GM13977 (cell line): ENCODE measurements at regions not wholly inside any gene's neighbourhood (a gene's known extent, or its start where the extent isn't known, plus 50 kb on each side); places are given as distances from the start of the nearest gene placed in this dataset.
"Not testable (repeated sequence)": the region's sequence is repeated elsewhere in the genome, so short reads cannot be mapped to it uniquely, and the experiment has no call there.

ENCODE experiments used
- DNase-seq: peaks from one replicate; pipeline ENCODE4 v3.0.0; 2012; ENCODE audit warnings: low spot score
- CTCF ChIP-seq: IDR thresholded peaks from 2 replicates; pipeline ENCODE4 v1.5.1; 2012; ENCODE audit warnings: mild to moderate bottlenecking, control low read depth; ENCODE audit not compliant: insufficient read depth; ENCODE audit errors: extremely low read depth, missing control alignments
- in situ Hi-C: fragments of 300-500 bp; cut with MboI; formaldehyde crosslinking; loops from one replicate; pipeline ENCODE4 v1.12.0; 2022; ENCODE audit warnings: low sequenced_read_pairs, low pct_unique_long_range_greater_than_20kb, mixed read lengths, inconsistent platforms; ENCODE audit not compliant: unreplicated experiment

GRCh38 chr17:68161644-68162428, 86.0 kb upstream of the AMZ2 start:
- in situ Hi-C loops: loop anchor here (25.0 kb wide), 1 partner anchor 300 kb away; the partner anchor contains the start of gene WIPI1
- no peak for DNase-seq
- TF ChIP-seq CTCF: no peak

- not testable (repeated sequence) for DNase-seq
- in situ Hi-C loops: loop anchor here (25.0 kb wide), 1 partner anchor 294 kb away; the partner anchor contains the start of gene WIPI1
Measured at GRCh38 chr17:68168273-68169164, 79.3 kb upstream of the AMZ2 start.

GRCh38 chr17:68169165-68169821, 78.5 kb upstream of the AMZ2 start:
- not testable (repeated sequence) for DNase-seq
- in situ Hi-C loops: loop anchor here (25.0 kb wide), 1 partner anchor 293 kb away; the partner anchor contains the start of gene WIPI1

GRCh38 chr17:68169840-68170239, 78.0 kb upstream of the AMZ2 start:
- TF ChIP-seq CTCF: no peak
- in situ Hi-C loops: loop anchor here (25.0 kb wide), 1 partner anchor 292 kb away; the partner anchor contains the start of gene WIPI1
- DNase-seq: no peak

GRCh38 chr17:68170246-68170645, 77.6 kb upstream of the AMZ2 start:
- no peak for DNase-seq
- in situ Hi-C loops: loop anchor here (25.0 kb wide), 1 partner anchor 292 kb away; the partner anchor contains the start of gene WIPI1
- TF ChIP-seq CTCF: no peak

- peak; percentile 97 for TF ChIP-seq CTCF
- no peak for DNase-seq
- in situ Hi-C loops: loop anchor here (25.0 kb wide), 1 partner anchor 290 kb away; the partner anchor contains the start of gene WIPI1
Measured at GRCh38 chr17:68172461-68172954, 75.3 kb upstream of the AMZ2 start.

- no peak for TF ChIP-seq CTCF
- no peak for DNase-seq
- in situ Hi-C loops: no loop called here
Measured at GRCh38 chr17:68175416-68175815, 72.4 kb upstream of the AMZ2 start.
